A549 (cell line): ENCODE measurements at regions not wholly inside any gene's neighbourhood (a gene's known extent, or its start where the extent isn't known, plus 50 kb on each side); places are given as distances from the start of the nearest gene placed in this dataset.

Experiments
- BHLHE40 ChIP-seq: IDR thresholded peaks from 2 replicates; pipeline ENCODE4 v1.6.1; 2012; ENCODE audit warnings: low read depth, low read length, inconsistent platforms
- CTCF ChIP-seq: fragments of >200 bp; sonication (Bioruptor Twin); formaldehyde crosslinking; IDR thresholded peaks from 3 replicates; pipeline ENCODE4 v1.5.1; 2016
- EP300 ChIP-seq, 2 experiments: fragments of >200 bp; sonication (Bioruptor Twin); formaldehyde crosslinking; IDR thresholded peaks; 2 replicates in 1 of 2; 3 replicates in 1 of 2; pipeline ENCODE4 v1.6.1; 2016 to 2017
- ESRRA ChIP-seq: fragments of 150-350 bp; IDR thresholded peaks from 2 replicates; pipeline ENCODE4 v1.6.1; 2014; ENCODE audit warnings: mild to moderate bottlenecking, low read length, borderline replicate concordance
- HDAC2 ChIP-seq: fragments of 200-600 bp; sonication (generic); IDR thresholded peaks from 2 replicates; pipeline ENCODE4 v1.6.1; 2016
- JUN ChIP-seq, 2 experiments: fragments of >200 bp; sonication (Bioruptor Twin); formaldehyde crosslinking; IDR thresholded peaks; 2 replicates in 1 of 2; 3 replicates in 1 of 2; pipeline ENCODE4 v1.6.1; 2016 to 2017
- KDM1A ChIP-seq: fragments of 200-600 bp; sonication (generic); IDR thresholded peaks from 2 replicates; pipeline ENCODE4 v1.6.1; 2016; ENCODE audit warnings: low read depth, mild to moderate bottlenecking
- MAZ ChIP-seq: fragments of 150-350 bp; IDR thresholded peaks from 2 replicates; pipeline ENCODE4 v1.6.1; 2014; ENCODE audit warnings: antibody characterized with exemption, low read depth, low read length, borderline replicate concordance
- POLR2A ChIP-seq: IDR thresholded peaks from 2 replicates; pipeline ENCODE4 v1.6.1; 2012; ENCODE audit warnings: mild to moderate bottlenecking, low read length
- RAD21 ChIP-seq, 2 experiments: fragments of >200 bp in 1 of 2; sonication (Bioruptor Twin) in 1 of 2; formaldehyde crosslinking in 1 of 2; IDR thresholded peaks in 1 of 2; conservative IDR thresholded peaks in 1 of 2; 2 replicates in 1 of 2; 3 replicates in 1 of 2; pipeline ENCODE4 v1.6.1; 2012 to 2018; ENCODE audit warnings: inconsistent platforms in 1 of 2
- RNF2 ChIP-seq: fragments of 200-600 bp; sonication (generic); IDR thresholded peaks from 2 replicates; pipeline ENCODE4 v1.6.1; 2016; ENCODE audit warnings: low read depth, mild to moderate bottlenecking, antibody characterized with exemption, moderate library complexity, borderline replicate concordance
- TF ChIP-seq, protein P1 (sequence below): IDR thresholded peaks from 2 replicates; pipeline ENCODE4 v1.6.1; 2012
- TF ChIP-seq, protein P2 (sequence below): IDR thresholded peaks from 2 replicates; pipeline ENCODE4 v1.6.1; 2012

DNA sequence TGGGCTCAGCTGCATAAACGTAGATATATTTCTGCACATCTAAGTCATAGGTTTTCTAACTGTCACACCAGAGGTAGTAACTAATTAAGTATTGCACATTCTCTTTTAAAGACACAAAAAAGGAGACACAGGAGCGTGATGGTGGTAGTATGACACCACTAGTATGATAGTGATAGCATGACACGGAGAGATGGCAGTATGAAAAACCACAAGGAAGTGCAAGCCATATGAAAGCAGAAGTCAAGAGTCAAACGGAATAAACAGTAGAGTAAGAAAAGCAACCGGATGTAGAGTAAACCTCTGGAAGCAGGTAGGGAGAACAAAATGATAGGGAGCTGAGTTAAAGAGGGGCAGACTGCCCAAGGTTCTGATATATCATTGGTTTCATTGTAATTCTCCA lies 382.2 kb upstream of the INTU start:
- TF ChIP-seq CTCF, result no peak
- TF ChIP-seq RAD21 (conservative IDR thresholded peaks at IDR 0.05 in 1 of 2, IDR thresholded peaks at IDR 0.05 in 1 of 2), result no peak
- no peak for TF ChIP-seq EP300 (IDR thresholded peaks at IDR 0.05)
- no peak for TF ChIP-seq JUN (IDR thresholded peaks at IDR 0.05)
- no peak for TF ChIP-seq POLR2A
- TF ChIP-seq KDM1A, result no peak
- no peak for TF ChIP-seq HDAC2
- TF ChIP-seq, protein P1, sequence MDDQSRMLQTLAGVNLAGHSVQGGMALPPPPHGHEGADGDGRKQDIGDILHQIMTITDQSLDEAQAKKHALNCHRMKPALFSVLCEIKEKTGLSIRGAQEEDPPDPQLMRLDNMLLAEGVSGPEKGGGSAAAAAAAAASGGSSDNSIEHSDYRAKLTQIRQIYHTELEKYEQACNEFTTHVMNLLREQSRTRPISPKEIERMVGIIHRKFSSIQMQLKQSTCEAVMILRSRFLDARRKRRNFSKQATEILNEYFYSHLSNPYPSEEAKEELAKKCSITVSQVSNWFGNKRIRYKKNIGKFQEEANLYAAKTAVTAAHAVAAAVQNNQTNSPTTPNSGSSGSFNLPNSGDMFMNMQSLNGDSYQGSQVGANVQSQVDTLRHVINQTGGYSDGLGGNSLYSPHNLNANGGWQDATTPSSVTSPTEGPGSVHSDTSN, result no peak
- TF ChIP-seq, protein P2, sequence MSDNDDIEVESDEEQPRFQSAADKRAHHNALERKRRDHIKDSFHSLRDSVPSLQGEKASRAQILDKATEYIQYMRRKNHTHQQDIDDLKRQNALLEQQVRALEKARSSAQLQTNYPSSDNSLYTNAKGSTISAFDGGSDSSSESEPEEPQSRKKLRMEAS, result no peak
- no peak for TF ChIP-seq RNF2
- no peak for TF ChIP-seq BHLHE40
- no peak for TF ChIP-seq MAZ
- TF ChIP-seq ESRRA, result no peak
